ENCODE measurements at regions not wholly inside any gene's neighbourhood (a gene's known extent, or its start where the extent isn't known, plus 50 kb on each side); places are given as distances from the start of the nearest gene placed in this dataset.
"Not testable (repeated sequence)": the region's sequence is repeated elsewhere in the genome, so short reads cannot be mapped to it uniquely, and the experiment has no call there.

DNA sequence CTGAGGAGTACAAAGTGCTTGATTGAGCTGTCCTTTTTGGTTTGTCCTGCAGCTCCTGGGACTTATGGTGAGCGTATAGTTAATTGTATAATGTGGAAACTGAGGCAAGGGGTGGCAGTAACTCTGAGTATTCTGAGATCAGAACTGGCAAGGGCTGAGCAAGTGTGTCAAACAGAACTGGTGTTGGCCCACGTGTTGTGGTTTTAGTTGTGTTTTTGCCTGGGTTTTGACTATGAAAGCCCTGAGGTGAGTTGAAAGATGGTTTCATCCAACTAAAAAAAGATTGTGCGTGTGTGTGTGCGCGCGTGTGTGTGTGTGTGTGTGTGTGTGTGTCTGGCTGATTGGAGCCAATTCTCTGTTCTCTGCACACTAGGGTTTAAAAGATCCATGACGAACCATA, 154.1 kb downstream of the EDEM1 start:
- DNase-seq, result no peak
- in situ Hi-C loops (cut with MboI; ENCODE audit: low pct_unique_long_range_greater_than_20kb, low sequenced_read_pairs), result no loop called here

DNA sequence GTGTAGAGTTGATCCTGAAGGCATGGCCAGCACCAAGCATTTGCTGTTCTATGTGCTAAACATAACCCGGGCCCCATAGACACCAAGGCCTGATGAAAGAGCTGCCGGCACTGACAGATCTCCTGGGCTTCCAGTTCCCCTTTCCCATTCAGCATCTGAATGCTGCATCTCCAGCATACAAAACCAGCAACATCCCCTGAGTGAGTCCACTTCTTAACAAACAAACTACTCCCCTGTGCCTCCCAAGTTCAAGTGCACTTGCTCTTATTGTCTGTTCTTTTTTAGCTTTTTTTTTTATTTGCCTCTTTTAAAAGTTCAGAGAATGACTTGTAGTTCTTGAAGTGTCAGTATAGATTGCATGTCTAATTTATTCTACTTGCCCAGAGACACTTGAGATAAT, 156.0 kb downstream of the EDEM1 start:
- in situ Hi-C loops (cut with MboI; ENCODE audit: low pct_unique_long_range_greater_than_20kb, low sequenced_read_pairs), result no loop called here
- DNase-seq, result no peak

DNA sequence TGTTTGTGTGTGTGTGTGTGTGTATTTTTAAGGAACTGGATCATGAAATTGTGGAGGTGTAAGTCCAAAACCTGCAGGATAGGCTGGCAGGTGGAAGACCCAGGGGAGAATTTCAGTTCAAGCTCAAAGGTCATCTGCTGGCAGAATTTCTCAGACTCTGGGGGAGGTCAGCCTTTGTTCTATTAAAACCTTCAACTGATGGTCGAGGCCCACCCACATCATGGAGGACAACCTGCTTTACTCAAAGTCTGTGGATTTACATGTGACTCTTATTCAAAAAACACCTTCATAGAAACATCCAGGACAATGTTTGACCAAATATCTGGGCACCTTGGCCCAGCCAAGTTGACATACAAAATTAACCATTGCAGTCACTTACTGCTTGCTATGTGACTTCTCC, 157.2 kb downstream of the EDEM1 start:
- no peak for DNase-seq
- in situ Hi-C loops (cut with MboI; ENCODE audit: low pct_unique_long_range_greater_than_20kb, low sequenced_read_pairs), result no loop called here

DNA sequence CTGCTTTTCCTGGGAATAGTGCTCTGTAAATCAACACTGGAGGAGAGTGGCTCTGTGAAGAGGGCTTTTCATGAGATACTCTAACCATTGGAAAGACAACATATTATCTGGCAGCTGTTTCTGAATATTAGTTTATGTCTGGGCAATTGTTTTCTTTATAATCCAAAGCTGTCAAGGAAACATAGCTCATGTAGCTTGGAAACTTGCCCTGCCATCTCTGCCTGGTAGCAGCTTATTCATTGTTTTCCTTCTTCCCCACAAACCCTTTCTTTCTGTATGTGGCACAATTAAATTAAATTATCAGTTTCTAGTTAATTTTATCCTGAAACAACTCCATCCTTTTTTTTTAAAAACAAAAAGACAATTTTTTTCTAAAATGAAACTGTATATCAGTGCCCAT, 160.0 kb downstream of the EDEM1 start:
- DNase-seq, result no peak
- in situ Hi-C loops (cut with MboI; ENCODE audit: low pct_unique_long_range_greater_than_20kb, low sequenced_read_pairs), result no loop called here

DNA sequence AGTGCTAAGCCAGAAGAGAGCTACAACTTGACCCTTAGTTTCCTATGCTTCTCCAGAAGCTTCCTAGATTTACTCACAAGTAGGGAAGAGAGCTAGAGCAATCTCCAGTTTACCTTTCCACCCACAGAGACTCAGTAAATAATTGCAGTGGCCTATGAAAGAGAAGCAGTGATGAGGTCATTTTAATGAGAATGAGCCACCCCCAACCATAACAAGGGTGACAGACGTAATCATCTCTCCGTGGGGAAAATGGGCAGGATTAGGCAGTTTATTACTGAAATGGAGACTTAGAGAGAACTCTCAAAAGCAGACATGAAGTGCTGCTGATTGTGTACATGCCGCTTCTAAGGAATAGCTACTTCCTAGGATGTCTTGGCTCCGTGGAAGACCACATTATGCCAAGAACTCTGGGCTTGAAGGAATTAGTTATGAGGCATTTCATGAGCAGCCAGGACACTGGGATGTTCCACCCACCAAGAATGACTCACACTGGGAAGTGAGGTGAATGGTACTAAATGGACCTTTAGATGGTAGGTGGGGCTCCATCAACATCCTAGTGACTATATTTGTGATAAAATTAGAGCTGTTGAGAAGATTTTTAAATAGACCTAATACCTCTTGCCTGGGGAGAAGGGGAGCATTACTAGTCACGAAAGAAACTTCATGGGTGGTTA, 160.9 kb downstream of the EDEM1 start:
- in situ Hi-C loops (cut with MboI; ENCODE audit: low pct_unique_long_range_greater_than_20kb, low sequenced_read_pairs), result no loop called here
- no peak for DNase-seq

DNA sequence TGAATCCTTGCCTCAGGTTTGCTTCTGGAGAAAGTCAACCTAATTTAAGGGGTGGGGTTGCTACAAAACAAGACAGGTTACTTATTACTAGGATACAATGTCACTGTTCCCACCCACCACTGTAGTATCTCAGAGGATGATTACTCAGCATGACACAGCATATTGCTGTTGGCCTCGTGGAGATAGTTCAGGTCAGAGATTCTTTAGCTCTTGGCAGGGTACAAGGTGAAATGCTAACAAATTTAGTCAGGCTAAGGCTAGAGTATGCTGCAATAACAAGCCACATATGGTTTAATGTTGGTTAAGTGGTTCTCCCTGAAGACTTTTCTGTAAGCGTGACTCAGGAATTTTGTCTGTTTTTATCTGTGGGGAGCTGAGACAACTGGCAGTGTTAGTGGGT, 161.8 kb downstream of the EDEM1 start:
- DNase-seq, result no peak
- in situ Hi-C loops (cut with MboI; ENCODE audit: low pct_unique_long_range_greater_than_20kb, low sequenced_read_pairs), result no loop called here

DNA sequence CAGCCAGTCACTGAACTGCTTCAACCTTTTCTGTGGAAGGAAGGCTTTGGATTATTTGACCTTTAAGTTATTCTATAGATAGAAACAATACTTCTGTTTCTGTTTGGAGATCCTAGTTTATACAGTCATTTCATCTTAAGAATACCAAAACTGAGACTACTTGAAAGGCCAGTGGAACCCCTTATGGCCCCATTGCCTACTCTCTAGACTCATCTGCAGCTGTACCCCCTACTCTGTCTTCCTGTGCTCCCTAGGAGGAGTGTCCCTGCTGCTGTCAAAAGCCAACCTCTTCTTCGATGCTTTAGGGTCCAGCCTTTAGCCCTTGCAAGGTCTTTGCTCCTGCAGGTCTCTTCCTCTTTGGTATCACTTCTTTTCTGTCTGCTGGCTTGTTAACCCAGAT, 169.6 kb downstream of the EDEM1 start:
- no peak for DNase-seq
- in situ Hi-C loops (cut with MboI; ENCODE audit: low pct_unique_long_range_greater_than_20kb, low sequenced_read_pairs), result no loop called here

DNA sequence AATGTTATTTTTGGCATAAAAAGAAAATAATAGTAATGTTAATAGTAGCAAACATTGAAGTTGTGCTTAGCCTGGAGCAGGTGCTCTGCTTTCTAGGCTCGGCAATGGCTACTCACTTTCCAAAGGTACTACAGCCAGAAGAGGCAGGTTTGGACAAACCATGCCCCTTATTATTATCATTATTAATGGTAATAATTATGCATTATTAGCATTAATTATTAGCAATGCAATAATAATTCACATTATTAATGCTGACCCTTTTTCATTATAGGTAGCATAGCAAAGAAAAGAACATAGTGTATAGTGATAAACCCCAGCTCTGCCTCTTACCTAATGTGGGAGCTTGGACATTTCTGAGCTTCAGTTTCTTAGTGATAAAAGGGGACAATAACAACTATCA, 171.4 kb downstream of the EDEM1 start:
- DNase-seq, result no peak
- in situ Hi-C loops (cut with MboI; ENCODE audit: low pct_unique_long_range_greater_than_20kb, low sequenced_read_pairs), result no loop called here

DNA sequence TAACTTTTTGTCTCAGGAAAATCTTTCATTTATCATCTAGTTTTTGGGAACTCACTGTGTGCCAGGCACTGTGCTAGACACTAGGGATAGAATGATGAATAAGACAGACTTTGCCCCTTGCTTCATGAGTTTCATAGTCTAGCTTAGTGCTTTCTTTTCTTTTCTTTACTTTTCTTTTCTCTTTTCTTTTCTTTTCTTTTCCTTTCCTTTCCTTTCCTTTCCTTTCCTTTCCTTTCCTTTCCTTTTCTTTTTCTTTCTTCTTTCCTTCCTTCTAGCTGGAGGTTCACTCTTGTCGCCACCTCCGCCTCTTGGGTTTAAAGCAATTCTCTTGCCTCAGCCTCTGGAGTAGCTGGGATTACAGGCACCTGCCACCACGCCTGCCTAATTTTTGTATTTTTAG, 172.9 kb downstream of the EDEM1 start:
- DNase-seq, result no peak

DNA sequence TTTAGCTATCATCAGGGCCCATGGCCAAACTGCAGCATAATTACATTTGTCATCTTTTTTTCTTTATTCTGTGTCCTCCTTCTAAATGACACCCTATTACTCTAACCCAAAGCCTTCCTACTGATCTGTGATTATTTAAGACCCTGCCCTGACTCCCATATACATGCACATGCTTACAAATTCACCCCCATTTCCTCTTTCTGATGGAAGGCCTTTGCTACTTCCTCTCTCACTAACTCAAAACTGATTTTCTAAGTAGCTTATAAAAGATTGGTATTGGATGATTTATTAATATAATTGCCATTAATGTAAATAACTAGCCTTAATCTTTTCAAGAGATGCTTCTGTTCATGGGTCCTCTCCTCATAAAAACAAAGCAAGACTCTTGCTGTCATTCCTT, 179.2 kb downstream of the EDEM1 start:
- no peak for DNase-seq
- in situ Hi-C loops (cut with MboI; ENCODE audit: low pct_unique_long_range_greater_than_20kb, low sequenced_read_pairs), result no loop called here

More for the DNA sequence above, 172.9 kb downstream of the EDEM1 start:
- in situ Hi-C loops (cut with MboI; ENCODE audit: low pct_unique_long_range_greater_than_20kb, low sequenced_read_pairs), result no loop called here

DNA sequence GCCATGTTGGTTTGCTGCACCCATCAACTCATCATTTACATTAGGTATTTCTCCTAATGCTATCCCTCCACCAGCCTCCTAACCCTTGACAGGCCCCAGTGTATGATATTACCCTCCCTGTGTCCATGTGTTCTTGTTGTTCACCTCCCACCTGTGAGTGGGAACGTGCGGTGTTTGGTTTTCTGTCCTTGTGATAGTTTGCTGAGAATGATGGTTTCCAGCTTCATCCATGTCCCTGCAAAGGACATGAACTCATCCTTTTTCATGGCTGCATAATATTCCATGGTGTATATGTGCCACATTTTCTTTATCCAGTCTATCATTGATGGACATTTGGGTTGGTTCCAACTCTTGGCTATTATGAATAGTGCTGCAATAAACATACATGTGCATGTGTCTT, 184.0 kb downstream of the EDEM1 start:
- DNase-seq; in situ Hi-C loops (cut with MboI; ENCODE audit: low pct_unique_long_range_greater_than_20kb, low sequenced_read_pairs): not testable (repeated sequence)

DNA sequence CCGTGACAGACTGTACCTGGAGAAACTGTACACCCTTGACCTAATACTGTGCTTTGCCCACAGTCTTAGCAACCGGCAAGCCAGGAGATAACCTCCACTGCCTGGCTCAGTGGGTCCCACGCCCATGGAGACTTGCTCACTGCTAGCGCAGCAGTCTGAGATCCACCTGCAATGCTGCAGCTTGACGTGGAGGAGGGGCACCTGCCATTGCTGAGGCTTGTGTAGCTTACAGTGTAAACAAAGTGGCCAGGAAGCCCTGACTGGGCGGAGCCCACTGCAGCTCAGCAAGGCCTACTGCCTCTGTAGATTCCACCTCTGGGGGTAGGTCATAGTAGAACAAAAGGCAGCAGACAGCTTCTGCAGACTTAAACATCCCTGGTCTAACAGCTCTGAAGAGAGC, 189.3 kb downstream of the EDEM1 start:
- DNase-seq, result no peak
- in situ Hi-C loops (cut with MboI; ENCODE audit: low pct_unique_long_range_greater_than_20kb, low sequenced_read_pairs), result no loop called here

DNA sequence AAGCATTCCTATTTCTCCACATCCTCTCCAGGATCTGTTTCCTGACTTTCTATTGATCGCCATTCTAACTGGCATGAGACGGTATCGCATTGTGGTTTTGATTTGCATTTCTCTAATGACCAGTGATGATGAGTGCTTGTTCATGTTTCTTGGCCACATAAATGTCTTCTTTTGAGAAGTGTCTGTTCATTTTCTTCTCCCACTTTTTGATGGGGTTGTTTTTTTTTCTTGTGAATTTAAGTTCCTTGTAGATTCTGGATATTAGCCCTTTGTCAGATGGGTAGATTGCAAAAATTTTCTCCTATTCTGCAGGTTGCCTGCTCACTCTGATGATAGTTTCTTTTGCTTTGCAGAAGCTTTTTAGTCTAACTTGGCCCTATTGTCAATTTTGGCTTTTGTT, 191.8 kb downstream of the EDEM1 start:
- in situ Hi-C loops (cut with MboI; ENCODE audit: low pct_unique_long_range_greater_than_20kb, low sequenced_read_pairs); DNase-seq: not testable (repeated sequence)

DNA sequence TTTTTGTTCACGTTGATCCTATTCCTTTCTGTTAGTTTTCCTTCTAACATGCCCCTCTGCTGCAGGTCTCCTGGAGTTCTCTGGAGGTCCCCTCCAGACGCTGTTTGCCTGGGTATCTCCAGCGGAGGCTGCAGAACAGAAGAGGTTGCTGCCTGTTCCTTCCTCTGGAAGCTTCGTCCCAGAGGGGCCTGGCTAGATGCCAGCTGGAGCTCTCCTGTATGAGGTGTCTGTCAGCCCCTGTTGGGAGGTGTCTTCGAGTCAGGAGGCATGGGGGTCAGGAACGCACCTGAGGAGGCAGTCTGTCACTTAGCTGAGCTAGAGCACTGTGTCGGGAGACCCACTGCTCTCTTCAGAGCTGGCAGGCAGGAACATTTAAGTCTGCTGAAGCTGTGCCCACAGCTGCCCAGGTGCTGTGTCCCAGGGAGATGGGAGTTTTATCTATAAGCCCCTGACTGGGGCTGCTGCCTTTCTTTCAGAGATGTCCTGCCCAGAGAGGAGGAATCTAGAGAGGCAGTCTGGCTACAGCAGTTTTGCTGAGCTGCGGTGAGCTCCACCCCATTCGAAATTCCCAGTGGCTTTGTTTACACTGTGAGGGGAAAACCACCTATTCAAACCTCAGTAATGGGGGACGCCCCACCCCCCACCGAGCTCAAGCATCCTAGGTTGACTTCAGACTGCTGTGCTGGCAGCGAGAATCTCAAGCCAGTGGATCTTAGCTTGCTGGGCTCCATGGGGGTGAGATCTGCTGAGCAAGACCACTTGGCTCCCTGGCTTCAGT, 196.2 kb downstream of the EDEM1 start:
- DNase-seq; in situ Hi-C loops (cut with MboI; ENCODE audit: low pct_unique_long_range_greater_than_20kb, low sequenced_read_pairs): not testable (repeated sequence)

DNA sequence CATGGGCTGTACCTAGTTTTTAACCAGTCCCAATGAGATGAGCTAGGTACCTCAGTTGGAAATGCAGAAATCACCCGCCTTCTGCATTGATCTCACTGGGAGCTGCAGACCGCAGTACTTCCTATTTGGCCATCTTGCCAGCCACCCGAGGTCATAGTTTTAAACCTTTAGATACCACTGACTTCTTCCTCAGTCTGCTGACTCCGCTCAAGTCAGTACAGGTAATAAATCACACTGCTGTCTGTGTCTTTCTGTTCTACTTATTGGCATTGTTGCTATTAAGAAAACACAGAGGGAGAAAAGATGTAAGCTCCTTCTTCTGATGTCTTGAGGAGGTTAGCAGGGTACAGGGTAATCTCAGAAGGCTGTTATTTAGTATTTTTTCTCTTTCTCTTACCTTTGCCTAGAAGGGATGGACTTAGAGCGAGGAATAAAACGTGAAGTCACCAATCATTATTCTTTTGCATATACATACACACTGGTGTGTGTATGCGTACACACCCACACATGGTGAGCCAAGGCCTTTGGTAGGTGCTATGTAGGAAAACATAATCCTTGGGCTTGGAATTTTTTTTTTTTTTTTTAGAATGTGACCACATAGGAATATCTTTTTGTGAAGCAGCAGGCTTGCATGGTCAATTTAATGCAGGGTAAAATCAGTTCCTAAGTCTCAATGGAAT, 197.2 kb downstream of the EDEM1 start:
- in situ Hi-C loops (cut with MboI; ENCODE audit: low pct_unique_long_range_greater_than_20kb, low sequenced_read_pairs), result no loop called here
- no peak for DNase-seq

DNA sequence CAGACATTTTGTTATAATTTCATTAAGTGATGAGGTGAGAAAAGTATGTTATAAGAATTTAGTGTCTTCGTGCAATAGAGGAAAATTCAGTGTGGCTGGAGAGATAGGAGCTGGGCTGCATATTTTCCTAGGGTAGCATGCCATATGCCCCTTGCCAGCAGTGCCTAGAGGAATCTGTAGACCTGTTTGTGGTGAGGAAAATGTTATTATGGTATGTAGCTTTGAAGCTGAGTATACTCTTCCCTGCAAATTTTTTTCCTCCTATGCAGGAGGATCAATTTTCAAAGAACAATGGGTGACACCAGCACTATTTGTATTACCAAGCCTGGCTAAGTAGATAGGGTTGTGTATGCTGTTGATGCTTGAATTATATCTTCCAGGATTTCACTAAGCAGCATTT, 200.6 kb downstream of the EDEM1 start:
- in situ Hi-C loops (cut with MboI; ENCODE audit: low pct_unique_long_range_greater_than_20kb, low sequenced_read_pairs), result no loop called here

DNA sequence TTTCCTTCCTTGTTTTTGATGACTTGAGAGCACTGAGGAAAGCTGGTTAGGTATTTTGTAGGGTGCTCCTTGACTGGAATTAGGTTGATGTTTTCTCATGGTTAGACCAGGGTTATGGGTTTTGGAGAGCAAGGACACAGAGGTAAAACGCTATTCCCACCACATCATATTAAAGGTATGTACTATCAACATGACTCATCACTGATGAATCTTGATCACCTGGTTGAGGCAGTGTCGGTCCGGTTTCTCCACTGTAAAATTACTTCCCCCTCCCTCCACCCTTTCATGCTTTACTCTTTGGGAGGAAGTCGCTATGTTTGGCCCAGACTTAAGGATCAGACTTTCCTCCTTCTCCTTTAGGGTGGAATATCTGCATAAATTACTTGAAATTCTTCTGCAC, 201.6 kb downstream of the EDEM1 start:
- in situ Hi-C loops (cut with MboI; ENCODE audit: low pct_unique_long_range_greater_than_20kb, low sequenced_read_pairs), result no loop called here

More for the DNA sequence above, 200.6 kb downstream of the EDEM1 start:
- no peak for DNase-seq

DNA sequence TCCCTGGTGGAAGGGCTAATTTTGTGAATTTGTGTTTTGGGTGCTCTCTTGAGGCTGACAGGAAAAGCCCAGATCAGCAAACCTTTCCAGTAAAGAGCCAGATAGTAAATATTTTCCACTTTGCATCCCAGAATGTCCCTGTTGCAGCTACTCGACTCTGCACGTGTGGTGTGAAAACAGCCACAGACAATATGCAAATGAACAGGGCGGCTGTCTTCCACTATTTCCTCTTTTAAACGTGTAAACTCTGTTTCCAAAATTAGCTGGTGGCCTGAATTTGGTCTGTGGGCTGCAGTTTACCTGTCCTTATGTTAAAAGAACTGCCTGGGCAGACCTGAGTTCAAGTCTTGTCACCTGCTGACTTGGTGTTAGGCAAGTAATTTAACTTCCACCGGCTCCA, 202.7 kb downstream of the EDEM1 start:
- DNase-seq, result no peak
- in situ Hi-C loops (cut with MboI; ENCODE audit: low pct_unique_long_range_greater_than_20kb, low sequenced_read_pairs), result no loop called here

More for the DNA sequence above, 201.6 kb downstream of the EDEM1 start:
- peak; percentile 2 for DNase-seq

DNA sequence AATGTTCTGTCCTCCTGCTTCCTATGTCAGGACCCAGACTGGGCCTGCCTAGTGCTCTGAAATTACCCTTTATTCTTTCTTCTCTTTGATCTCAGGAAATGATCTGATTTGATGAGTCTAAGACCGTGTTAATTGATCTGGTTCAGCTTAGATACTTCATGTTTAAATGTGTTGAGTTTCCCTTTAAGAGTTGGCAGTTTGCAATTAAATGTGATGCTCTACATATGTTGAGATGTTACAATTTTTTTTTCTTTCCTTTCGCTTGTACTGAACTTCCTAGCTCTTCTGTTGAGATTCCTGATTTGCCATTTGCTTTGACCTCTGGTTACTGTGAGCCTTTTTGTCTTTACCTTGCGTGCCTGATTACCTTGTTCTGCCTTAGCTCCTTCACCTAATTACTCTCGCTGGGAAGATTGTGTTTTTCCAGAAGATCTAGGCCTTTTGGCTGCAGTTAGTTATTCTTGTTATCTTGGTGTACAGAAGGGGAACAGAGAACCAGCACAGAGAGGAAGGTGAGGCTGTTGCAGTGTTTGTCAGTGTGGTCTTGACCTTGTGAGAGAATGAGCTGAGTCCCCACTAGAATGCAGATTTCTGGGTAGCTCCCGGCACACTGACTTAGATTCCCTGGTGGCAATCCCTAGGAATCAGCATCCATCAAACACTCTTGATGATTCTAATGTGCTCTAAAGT, 203.6 kb downstream of the EDEM1 start:
- in situ Hi-C loops (cut with MboI; ENCODE audit: low pct_unique_long_range_greater_than_20kb, low sequenced_read_pairs), result no loop called here
- DNase-seq, result no peak

DNA sequence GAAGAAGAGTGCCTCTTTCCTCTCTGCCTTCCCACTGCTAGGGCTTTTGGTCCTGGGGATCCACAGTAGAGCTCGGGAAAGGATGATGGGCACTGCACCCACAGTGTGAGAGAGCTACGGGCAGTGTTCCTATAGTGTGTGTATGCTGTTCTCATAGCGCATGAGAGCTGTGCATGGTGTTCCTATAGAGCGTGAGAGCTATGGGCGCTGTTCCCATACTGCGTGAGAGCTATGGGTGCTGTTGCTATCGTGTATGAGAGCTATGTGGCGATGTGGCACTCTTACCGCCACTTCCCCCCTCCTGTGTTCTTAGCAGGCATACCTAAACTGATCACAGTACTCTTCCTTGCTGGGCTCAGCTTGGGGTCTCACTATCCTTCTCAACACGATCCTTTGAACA, 213.5 kb downstream of the EDEM1 start:
- no peak for DNase-seq
- in situ Hi-C loops (cut with MboI; ENCODE audit: low pct_unique_long_range_greater_than_20kb, low sequenced_read_pairs), result no loop called here
